PC-9 (cell line): ENCODE measurements at regions not wholly inside any gene's neighbourhood (a gene's known extent, or its start where the extent isn't known, plus 50 kb on each side); places are given as distances from the start of the nearest gene placed in this dataset.

ENCODE experiments used
- CTCF ChIP-seq: fragments of 200-600 bp; sonication (generic); conservative IDR thresholded peaks from 2 replicates; pipeline ENCODE4 v1.6.1; 2017; ENCODE audit warnings: mixed run types, antibody characterized with exemption, mild to moderate bottlenecking, moderate library complexity
- EZH2 ChIP-seq: fragments of 200-600 bp; sonication (generic); IDR thresholded peaks from 2 replicates; pipeline ENCODE4 v1.8.0; 2017; ENCODE audit warnings: antibody characterized with exemption, low read depth

GRCh38 chr9:82255481-82256176 lies 267.1 kb downstream of the SPATA31D1 start:
- TF ChIP-seq CTCF (no peak), EZH2 (no peak)
